HG02885 (cell line): ENCODE measurements at regions not wholly inside any gene's neighbourhood (a gene's known extent, or its start where the extent isn't known, plus 50 kb on each side); places are given as distances from the start of the nearest gene placed in this dataset.

ENCODE experiments used
- ATAC-seq: cut with Tn5 transposase; IDR thresholded peaks from one replicate; pipeline ENCODE4 v1.9.1; 2021; ENCODE audit warnings: mild to moderate bottlenecking; ENCODE audit not compliant: unreplicated experiment, poor library complexity

DNA sequence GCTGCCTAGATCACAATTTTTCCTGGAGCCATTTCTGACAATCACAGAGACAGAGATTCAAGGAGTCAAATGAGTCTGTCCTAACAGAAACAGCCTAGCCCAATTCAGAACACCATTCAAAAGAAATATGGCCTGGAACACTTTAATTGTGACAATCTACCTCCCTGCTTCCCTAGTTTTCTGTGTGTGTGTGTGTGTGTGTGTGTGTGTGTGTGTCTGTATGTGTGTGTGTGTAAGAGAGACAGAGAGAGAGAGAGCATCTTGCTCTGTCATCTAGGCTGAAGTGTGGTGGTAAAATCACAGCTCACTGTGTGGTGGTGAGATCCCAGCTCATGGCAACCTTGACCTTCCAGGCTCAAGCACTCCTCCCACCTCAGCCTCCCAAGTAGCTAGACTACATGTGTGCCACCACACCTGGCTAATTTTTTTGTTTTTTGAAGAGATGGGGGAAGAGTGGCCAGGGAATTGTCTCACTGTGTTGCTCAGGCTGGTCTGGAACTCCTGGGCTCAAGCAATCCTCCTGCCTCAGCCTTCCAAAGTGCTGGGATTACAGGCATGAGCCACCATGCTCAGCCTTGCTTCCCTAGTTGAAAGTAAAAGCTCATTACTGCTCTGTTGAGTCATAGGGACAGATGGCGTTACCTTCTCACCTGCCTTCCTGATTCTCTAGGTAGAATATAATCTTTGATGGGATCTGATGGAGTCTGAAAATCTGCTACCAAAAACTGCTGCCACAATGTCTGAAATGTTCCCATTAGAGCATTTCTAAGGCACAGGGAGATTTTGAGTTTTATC lies 89.6 kb upstream of the BEND6 start:
- ATAC-seq: no peak

DNA sequence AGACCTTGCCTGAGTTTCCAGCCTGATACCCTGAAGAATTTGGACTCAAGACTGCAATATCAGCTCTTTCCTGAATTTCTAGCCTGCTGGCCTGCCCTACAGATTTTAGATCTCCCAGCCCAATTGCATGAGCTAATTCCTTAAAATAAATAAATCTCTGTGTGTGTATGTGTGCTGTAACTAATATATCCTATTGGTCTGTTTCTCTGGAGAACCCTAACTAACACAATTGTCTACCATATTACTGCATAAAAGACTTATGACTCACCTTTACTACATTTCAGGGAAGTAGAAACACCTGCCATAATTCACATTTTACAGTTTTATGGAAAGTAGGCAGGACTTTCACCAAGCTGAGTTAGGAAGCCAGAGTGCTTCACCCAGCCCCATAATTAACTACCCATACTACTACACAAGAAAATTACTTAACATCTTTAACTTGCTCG lies 90.7 kb upstream of the BEND6 start:
- ATAC-seq: no peak

DNA sequence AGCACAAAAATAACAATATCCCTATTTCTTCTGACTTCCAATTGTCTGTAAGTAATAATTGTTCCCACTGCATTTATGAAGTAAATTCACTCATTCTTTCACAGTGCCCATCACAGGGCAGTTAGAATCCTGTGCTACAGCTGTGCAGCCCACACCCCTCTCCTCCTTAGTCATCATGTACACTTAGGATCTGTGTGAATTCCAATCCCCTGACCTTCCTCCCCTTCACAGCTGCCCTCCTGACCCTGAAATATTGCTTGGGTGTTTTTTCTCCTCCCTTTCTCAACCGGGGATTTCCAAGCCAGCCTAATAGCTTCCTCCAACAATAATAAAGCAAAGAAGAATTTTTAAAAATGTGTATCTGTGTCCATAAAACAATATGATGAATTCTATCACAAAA lies 91.5 kb upstream of the BEND6 start:
- no peak for ATAC-seq

DNA sequence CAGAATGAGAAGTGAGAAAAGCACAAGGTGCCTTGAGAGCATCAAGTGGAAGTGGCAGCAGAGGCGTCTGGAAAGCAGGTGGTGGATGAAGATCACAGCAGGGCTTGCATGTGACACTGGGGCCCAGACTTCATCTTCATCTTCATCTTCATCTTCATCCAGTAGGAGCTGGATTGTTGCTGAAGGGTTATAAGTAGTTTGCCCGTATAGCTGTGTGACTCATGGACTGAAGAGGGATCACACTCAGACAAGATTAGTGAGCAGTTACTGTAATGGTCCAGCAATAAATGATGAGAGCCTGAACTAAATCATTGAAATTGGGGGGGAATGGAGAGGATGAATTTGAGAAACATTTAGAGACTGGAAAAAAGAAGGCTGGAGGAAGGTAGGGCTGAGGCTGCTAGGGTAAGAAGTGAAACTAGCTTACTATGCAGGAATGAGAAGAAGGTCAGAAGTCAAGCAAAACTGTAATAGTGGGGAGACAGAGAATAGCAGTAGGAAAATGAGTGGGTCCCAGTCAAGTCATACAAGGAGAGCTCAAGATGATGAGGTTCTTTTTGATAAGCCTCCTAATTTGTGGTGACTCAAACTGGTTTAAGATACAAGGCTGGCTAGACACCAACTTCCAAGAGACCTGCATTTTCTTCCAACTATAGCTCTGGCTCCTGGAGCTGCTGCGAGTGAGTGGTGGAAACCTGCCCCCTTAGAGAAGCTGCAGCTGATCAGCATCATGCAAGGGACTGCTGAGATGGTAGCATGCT lies 92.3 kb upstream of the BEND6 start:
- ATAC-seq: peak; percentile 70

DNA sequence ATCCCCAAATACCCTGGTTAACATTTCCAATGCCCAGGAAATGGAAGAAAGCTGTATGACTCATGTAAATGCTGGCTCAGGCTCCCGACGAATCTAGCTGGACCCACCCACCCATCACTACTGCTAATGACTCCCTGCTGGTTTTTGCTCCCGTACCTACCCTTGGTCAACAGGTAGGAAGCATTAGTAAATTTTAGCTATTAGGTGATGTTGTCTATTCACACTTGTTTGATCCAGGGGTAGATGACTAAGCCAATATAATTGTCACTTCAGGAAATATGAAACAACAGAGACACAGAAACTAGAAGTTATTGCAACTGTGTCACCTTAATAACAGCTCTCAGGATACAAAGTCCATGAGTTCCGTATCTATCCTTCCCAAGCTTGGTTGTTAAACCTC lies 94.4 kb upstream of the BEND6 start:
- no peak for ATAC-seq

DNA sequence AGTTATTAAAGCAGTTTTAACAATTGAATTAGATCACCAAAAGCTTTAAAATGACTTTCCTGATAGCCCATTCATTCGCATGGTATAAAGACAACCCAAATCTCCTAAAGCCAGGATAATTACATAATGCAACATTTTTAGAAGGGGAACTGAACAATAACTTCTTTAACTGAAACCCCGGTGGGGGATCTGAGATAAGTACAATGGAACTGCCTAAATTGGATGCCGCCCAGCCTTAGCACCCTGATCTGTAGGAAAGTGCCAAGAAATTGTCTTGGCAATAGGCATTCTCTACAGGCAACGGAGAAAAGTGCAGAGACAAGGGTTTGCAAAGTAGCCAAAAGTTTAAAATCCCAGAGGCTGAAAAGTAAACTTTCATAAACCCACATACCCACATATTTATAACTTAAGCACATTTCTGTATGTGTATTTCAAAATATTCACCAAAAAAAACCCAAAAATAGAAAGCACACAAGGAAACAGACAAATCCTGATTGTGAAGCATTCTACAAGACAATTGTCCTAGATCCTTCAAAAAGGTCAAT lies 98.8 kb upstream of the BEND6 start:
- ATAC-seq: no peak

DNA sequence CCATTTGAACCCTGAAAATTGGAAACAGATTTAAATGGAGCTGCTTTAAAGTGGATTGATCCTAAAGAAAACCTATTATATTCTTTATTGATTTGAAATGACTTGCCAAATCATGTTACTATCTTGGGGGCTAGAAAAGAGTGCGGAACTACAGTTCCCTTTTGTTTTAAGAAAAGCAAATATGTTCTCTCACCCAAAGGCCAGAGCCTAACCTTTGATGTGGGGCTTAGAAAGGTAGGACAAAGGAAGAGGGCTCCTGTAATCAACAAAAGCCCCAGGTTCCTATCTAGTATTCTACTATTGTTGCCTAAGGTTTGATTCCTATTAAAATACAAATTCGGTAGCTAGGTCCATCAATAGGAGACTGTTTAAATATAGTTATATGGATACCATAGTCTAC lies 100.8 kb upstream of the BEND6 start:
- ATAC-seq: no peak

DNA sequence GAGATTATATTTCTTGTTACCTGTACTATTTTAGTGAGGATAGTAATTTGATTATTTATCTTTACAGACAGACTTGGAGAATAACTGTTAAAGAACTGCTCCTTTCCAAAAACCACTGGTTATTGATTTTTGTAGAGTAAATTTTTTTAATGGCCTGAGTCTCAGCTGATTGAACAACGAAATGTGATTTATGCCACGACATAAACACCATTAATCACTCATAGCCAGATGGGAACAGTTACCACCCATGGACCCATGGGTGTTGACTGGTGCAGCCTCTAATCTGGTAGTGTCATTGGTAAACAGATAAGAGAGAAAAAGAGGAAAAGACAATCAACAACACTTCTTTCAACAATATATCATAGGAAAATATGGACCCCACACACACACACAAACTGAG lies 101.4 kb upstream of the BEND6 start:
- ATAC-seq: no peak

DNA sequence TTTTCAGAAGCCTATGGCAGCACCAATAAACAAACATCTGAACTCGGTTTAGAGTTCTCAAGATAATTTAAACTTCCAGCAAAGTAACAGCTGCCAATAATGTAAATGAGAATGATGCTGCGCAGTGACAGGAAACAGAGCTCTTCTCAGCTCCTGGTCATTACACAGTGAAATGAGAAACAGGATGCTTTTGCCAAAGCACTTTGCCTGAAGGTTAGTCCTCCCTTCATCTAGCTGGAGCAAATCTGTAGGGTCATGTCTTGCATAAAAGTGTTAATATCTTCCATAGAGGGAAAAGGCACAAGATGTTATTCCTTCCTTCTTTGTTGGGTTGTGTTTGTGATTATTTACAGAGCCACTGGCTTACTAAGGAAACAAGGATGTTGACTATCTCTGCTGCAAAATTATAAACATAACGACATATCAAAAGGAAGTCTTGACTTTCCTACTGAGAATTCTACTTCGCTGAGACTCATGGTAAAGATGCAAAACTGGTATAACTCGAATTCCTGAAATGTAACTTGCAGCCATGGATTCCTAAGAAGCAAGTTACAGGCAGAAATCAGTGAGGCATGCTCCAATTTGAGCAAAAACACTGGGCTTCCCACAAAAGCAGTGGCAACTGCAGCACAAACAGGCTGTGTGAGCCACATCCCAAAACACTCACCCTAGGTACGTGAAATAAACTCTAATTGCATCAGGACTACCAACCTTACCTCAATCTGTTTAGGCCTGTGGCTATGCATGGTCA lies 102.5 kb upstream of the BEND6 start:
- ATAC-seq: peak; percentile 17

DNA sequence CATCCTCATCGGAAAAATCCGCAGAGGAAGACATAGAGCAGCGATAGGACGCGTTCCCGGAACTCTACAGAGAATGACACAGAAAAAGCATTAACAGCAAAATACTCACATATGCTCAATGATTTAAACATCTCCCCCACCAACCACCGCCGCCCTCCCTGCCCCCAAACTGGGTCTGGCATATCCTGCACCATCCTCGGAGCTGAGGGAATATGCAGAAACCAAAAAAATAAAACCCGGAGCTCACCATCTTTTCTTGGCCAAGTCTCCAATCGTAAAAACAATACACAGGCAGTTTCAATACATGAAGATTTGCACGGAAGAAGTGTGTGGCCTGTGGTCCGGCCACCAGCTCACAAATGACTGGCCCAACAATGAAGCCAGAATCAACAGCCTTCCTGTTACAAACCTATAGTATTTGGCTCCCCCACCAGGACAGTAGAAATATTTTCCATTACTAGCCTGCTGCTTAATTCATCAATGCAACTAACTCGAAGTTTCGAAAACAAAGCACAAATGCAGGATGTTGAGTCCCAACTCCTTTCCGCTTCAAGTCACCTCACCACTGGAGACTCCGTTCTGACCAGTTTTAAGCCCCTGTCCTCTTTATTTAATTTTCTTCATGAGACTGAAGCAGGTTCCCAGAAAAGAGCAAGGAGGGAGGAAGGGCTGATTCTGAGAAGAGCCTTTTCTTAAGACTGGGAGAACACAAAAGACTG lies 103.2 kb upstream of the BEND6 start:
- peak; percentile 96 for ATAC-seq

DNA sequence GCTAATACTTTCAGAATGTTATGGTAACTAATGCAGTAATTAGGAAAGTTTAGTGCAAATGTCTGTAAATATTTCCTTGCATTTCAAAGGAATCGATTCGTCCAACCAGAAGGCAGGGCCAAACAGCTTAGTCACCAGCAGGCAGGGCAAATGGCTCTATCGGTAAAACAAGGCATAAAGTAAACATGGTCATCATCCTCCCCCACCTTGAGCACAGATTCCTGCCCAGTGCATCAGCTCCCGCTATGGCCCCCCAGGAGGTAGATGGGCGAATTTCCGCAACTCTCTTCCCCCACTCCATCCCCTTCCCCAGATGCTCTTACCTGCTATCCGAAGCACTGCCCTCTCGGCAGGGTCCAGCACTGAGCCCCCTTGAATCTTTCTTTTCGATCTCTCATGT lies 103.8 kb upstream of the BEND6 start:
- ATAC-seq: no peak

DNA sequence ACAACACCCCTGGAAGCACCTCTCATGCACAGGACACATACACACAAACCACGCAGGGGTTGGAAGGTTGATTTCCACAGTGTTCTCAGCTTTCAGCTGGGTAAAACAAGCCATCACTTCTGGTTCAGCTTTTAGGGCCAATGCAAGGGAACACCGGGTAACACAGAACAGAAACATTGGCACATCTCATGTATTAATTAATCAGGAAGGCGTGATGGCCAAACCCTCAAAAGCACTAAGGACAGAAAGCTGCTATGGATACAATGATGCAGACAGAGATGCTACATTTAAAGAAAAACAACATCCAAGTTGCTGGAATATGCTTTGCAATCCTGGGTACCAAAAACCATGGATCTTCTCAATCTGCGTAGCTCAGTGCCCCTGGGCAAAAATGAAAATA lies 104.3 kb upstream of the BEND6 start:
- ATAC-seq: no peak

DNA sequence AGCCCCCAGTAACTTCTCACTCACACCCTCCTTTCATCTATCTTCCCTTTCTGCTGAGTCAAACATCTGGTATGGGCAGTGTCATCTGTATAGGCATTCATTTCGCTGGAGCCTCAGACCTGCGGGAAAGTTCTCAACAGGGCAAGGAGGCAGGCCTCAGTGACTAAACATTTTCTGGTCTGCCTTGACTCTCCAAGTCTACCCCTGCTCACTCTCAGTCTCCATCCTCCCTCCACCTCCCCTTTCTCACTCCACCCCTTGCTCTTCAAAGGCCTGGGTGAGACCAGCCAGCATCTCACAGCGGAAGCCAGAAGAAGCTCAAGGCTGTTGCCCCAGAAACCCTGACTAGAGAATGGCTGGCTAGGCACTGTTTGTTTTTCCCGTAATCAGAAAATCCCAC lies 105.0 kb upstream of the BEND6 start:
- no peak for ATAC-seq

DNA sequence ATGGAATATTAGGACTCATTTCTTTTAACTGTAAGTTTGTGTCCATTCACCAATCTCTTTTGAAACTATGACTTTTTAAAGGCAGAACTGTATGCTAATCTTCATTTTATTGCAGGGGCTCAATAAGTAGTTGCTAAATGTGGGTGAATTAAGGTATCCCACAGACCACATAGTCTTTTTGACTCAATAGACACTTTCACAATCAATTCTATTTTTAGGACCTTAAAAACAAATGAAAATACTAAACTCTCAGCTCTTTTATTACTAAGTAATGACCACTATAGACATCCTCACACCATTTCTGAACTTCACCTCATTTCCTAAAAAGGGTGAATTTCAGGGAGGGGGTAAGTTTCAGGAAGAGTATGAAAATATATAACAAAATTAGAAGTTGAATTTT lies 106.8 kb upstream of the BEND6 start:
- no peak for ATAC-seq

DNA sequence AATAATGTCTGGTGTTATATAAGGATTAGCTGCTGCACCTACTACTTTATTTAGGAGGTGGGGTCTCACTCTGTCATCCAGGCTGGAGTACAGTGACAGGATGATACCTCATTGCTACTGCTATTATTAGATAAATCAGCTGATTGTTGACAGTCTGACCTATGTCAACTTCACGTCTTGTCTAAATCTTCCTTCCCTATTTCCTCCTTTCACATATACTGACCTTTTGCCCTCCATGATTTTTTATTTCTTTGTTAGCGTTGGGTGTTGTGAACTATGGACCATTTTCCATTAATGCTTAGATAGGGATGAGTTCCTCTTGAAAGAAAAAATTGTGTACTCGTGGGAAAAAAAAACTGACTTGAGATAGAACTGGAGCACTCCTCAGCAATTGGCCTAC lies 109.9 kb upstream of the BEND6 start:
- no peak for ATAC-seq

DNA sequence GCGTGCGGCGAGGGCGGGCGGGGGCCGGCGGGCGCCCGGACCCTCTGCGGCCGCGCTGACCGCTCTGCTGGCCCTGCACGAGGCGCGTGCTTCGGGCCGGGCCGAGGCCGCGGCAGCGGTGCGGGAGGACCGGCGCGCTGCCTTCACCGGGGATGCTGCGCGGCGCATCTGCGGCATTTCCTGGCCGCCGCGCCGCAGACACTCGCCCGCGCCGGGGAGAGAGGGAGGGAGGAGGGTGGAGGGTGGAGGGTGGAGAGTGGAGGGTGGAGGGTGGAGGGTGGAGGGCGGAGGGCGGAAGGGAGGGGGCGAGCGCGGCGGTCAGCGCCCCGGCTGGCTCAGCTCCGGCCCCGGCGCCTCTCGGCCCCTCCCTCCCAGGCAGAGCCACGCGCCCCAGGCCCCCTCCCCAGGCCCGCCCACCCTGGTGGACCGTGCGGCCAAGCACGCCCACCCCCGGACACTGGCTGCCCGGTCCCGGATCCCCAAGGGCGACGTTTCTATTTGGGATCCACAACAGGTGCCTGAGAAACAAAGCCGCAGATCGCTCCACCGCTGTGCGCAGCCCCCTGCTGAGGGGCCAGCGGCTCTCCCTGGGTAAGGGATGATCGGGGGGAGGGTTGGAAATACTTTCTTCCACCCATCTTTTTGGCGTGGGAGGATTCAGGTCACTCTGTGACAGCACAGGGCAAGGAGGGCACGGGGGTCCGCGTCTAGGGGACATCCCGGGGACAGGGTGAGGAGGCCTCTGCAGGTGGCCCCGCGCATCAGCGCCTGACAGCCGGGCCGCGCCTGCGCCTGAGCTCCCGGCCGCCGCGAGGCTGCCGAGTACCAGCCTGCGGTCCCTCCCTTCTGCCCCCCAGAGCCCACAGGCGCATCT lies 111.2 kb upstream of the BEND6 start:
- ATAC-seq: peak; percentile 86

DNA sequence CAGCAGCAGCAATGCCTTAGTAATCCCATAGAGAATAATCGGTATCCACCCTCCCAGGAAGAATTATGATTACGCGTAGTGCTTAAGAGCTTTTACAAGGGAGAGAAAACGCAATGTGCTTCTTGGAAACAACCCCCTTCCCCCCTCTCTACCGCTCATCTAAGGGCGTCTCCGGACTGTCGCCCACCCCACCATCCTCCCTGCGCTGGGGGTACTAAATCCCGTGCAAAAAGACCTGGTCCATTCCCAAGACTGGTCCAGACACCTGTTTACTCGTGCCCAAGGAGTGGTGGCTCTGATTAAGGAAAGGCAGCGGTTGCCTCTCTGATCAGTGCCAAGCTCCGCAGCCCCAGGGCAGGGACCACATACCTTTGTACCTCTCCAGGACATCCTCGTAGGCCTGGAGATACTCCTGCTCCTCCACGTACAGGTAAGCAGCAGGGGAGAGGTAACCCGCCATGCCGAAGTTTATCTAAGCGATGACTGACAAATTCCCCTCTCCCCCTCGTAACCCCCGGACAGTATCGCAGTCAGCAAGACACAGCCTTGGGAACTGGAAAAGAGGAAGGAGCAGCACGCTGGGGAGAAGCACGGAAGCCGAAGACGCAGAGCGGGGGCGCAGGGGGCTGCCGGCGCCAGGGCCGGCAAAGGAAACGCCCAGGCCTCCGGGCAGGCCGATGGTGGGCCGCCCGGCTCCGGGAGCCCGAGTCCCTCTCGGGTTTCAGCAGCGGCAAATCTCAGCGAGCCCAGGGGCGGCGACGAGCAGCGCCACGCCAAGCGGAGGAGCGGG lies 112.0 kb upstream of the BEND6 start:
- peak; percentile 25 for ATAC-seq

DNA sequence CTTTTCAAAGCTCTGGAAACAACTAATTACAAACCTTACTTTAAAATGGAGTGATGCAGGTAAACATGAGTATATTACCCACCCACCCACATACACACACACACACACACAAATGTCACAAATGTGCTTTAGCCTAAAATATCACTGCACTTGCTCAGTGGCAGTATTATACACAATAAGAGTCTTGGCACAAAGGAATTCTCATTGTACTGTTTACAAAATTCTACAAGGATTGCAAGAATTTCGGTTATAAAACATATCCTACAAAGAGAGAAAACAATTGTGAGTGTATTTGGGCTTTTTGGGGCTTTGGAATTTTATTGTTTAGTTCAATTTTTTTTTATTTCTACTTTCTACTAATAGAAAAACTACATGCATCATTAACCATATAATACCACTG lies 113.2 kb upstream of the BEND6 start:
- ATAC-seq: no peak

DNA sequence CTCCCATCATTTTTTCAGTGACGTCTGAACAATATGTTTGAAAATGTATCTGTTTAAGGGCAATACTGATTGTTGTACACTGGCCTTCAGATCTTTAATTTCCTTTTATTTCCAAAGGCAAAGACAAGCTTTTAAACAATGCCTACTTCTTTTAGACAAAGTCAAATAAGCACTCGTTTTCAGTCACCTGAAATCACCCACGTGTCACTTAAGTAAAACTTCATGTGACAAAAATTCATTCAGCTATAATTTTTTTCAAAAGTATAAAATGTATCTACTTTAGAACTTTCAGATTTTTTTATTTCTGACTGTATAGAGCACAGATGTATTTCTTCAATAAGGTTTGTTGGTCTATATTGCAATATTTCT lies 113.5 kb upstream of the BEND6 start:
- no peak for ATAC-seq
